OCI-LY7 (cell line): ENCODE measurements at regions not wholly inside any gene's neighbourhood (a gene's known extent, or its start where the extent isn't known, plus 50 kb on each side); places are given as distances from the start of the nearest gene placed in this dataset.

ENCODE experiments used
- EZH2phosphoT487 ChIP-seq: fragments of 200-600 bp; sonication (generic); IDR thresholded peaks from 2 replicates; pipeline ENCODE4 v1.6.1; 2018; ENCODE audit warnings: low read depth, borderline replicate concordance, mild to moderate bottlenecking, mixed run types, antibody characterized with exemption, low read length, moderate library complexity, mixed read lengths
- TF ChIP-seq, protein P1 (sequence below): fragments of 200-600 bp; sonication (generic); conservative IDR thresholded peaks from 2 replicates; pipeline ENCODE4 v1.5.1; 2014; ENCODE audit warnings: mild to moderate bottlenecking, antibody characterized with exemption, low read length, moderate library complexity, mixed read lengths

DNA sequence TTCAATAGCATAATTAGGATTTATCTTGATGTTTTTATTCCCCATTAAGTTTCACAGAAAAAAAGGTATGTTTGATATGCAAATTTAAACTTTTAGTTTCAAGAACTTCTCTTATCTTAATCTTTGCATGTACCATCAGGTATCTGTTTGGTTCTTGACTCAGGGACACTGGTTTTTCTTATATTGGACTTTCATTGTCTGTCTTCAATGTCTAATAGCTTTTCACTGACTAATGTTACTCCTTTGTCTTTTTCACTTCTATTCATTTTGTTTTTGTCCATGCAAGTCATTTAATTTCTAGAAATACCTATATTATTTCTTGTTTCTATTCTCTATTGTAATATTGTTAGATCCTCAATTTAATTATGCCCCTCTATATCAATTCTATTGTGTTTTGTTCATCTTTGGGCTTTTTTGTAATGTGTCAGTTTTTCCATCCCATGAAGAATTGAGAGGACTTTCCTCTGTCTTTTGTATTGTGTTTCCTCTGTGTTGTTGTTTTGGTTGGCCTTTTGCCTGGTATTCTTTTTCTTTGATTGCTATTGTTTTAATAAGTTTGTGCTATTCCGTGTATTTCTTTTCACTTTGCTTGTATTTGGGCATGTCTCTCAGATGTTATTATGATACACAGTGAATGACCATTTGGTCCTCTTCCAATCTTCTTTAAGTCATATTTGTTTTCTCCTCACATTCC lies 58.3 kb upstream of the ANKRD10 start:
- TF ChIP-seq, protein P1, sequence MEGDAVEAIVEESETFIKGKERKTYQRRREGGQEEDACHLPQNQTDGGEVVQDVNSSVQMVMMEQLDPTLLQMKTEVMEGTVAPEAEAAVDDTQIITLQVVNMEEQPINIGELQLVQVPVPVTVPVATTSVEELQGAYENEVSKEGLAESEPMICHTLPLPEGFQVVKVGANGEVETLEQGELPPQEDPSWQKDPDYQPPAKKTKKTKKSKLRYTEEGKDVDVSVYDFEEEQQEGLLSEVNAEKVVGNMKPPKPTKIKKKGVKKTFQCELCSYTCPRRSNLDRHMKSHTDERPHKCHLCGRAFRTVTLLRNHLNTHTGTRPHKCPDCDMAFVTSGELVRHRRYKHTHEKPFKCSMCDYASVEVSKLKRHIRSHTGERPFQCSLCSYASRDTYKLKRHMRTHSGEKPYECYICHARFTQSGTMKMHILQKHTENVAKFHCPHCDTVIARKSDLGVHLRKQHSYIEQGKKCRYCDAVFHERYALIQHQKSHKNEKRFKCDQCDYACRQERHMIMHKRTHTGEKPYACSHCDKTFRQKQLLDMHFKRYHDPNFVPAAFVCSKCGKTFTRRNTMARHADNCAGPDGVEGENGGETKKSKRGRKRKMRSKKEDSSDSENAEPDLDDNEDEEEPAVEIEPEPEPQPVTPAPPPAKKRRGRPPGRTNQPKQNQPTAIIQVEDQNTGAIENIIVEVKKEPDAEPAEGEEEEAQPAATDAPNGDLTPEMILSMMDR: no peak
- no peak for TF ChIP-seq EZH2phosphoT487
